Esophagus muscularis mucosa (tissue), 4 donors: ENCODE measurements at regions not wholly inside any gene's neighbourhood (a gene's known extent, or its start where the extent isn't known, plus 50 kb on each side); places are given as distances from the start of the nearest gene placed in this dataset.
A peak's percentile ranks its signal among the peaks of the same experiment; 100 is the strongest.

Experiments used
- DNase-seq: peaks from one replicate; pipeline ENCODE4 v3.0.0-alpha.2; 2017; ENCODE audit errors: extremely low spot score
- H3K27ac ChIP-seq, 4 donors: fragments of 200-600 bp; sonication (generic); replicated peaks in 1 of 4; 1 replicate in 3 of 4; 2 replicates in 1 of 4; pipeline ENCODE4 v1.5.1; 2016 to 2019; ENCODE audit warnings: mild to moderate bottlenecking in 1 of 4
- H3K27me3 ChIP-seq, 4 donors: fragments of 200-600 bp; sonication (generic); one replicate each; pipeline versions ENCODE4 v1.5.1 to v1.6.0; 2016 to 2019
- H3K36me3 ChIP-seq, 4 donors: fragments of 200-600 bp; sonication (generic); one replicate each; pipeline ENCODE4 v1.5.1; 2016 to 2019
- H3K4me1 ChIP-seq, 4 donors: fragments of 200-600 bp; sonication (generic); one replicate each; pipeline ENCODE4 v1.5.1; 2016 to 2019
- H3K4me3 ChIP-seq, 4 donors: fragments of 200-600 bp; sonication (generic); 1 replicate in 2 of 4; 2 replicates in 2 of 4; pipeline ENCODE4 v1.5.1; 2016 to 2019; ENCODE audit warnings: mild to moderate bottlenecking in 4 of 4, moderate library complexity in 1 of 4
- H3K9me3 ChIP-seq, 4 donors: fragments of 200-600 bp; sonication (generic); 1 replicate in 3 of 4; 2 replicates in 1 of 4; pipeline ENCODE4 v1.5.1; 2016 to 2019
- CTCF ChIP-seq, 3 experiments: fragments of 200-600 bp in 2 of 3; fragments of 450-650 bp in 1 of 3; sonication (generic) in 2 of 3; IDR thresholded peaks; one replicate each; pipeline ENCODE4 v1.5.1; 2017 to 2019; ENCODE audit warnings: antibody characterized with exemption in 3 of 3, mild to moderate bottlenecking in 2 of 3, moderate library complexity in 1 of 3
- EP300 ChIP-seq: sonication (generic); formaldehyde crosslinking; IDR thresholded peaks from one replicate; pipeline ENCODE4 v1.6.1; 2017; ENCODE audit warnings: antibody characterized with exemption
- POLR2A ChIP-seq: fragments of 450-650 bp; IDR thresholded peaks from one replicate; pipeline ENCODE4 v1.6.1; 2017; ENCODE audit warnings: antibody characterized with exemption, moderate library complexity, mild to moderate bottlenecking, low read depth
- POLR2AphosphoS5 ChIP-seq, 2 donors: sonication (generic); formaldehyde crosslinking; IDR thresholded peaks; one replicate each; pipeline ENCODE4 v1.6.1; 2017; ENCODE audit warnings: antibody characterized with exemption in 2 of 2
- WGBS: methylation state at CpG from one replicate; pipeline ENCODE4 v1.1.5; 2018; 5-methylcytosine and 5-hydroxymethylcytosine counted together
- intact Hi-C: fragments of 100-400 bp; cut with DNase I; formaldehyde crosslinking; loops from one replicate; pipeline ENCODE4 v1.15.1; 2023

- Histone ChIP-seq H3K27me3 (peaks cover 0 to 22% (median 0%) of the 10 kb centered on the region in 4 donors), H3K9me3 (peaks cover 0 to 4% (median 0%) of the 10 kb centered on the region in 4 donors), H3K4me3 (no peak overlapping the region), H3K27ac (no peak overlapping the region), H3K36me3 (no peaks in the 10 kb centered on the region), H3K4me1 (no peaks in the 10 kb centered on the region)
- intact Hi-C loops: no loop called here
- TF ChIP-seq CTCF (IDR thresholded peaks at IDR 0.05) (no peak), POLR2AphosphoS5 (IDR thresholded peaks at IDR 0.05) (no peak), EP300 (no peak), POLR2A (no peak)
- 82% methylated on average over 10 of the region's 10 CpGs for WGBS
- DNase-seq: peak; percentile 74
Observed at GRCh38 chr19:30811397-30812098, 439.4 kb downstream of the ZNF536 start.

- peaks cover 0 to 29% (median 0%) of the 10 kb centered on the region in 4 donors for H3K27me3 ChIP-seq
- no peaks in the 10 kb centered on the region for H3K4me1 ChIP-seq
- H3K27ac ChIP-seq: no peak overlapping the region
- H3K9me3 ChIP-seq: peaks cover 0 to 4% (median 0%) of the 10 kb centered on the region in 4 donors
- peak; percentile 42 for DNase-seq
- no peak for TF ChIP-seq EP300
- no peak for TF ChIP-seq POLR2AphosphoS5 (IDR thresholded peaks at IDR 0.05)
- no peak for TF ChIP-seq CTCF (IDR thresholded peaks at IDR 0.05)
- TF ChIP-seq POLR2A: no peak
- H3K36me3 ChIP-seq: no peaks in the 10 kb centered on the region
- 77% methylated on average over 4 of the region's 4 CpGs for WGBS
- no peak overlapping the region for H3K4me3 ChIP-seq
- intact Hi-C loops: no loop called here
Observed at GRCh38 chr19:30810726-30811125, 438.5 kb downstream of the ZNF536 start.

GRCh38 chr19:30807278-30807677 lies 435.1 kb downstream of the ZNF536 start:
- H3K4me1 ChIP-seq: peaks cover 0 to 9% (median 3%) of the 10 kb centered on the region in 4 donors
- TF ChIP-seq POLR2AphosphoS5 (IDR thresholded peaks at IDR 0.05): no peak
- TF ChIP-seq CTCF (IDR thresholded peaks at IDR 0.05): no peak
- no peak for TF ChIP-seq POLR2A
- no peak for TF ChIP-seq EP300
- WGBS: 42% methylated on average over 3 of the region's 3 CpGs
- no peak overlapping the region for H3K4me3 ChIP-seq
- intact Hi-C loops: no loop called here
- H3K27ac ChIP-seq: no peak overlapping the region
- no peaks in the 10 kb centered on the region for H3K36me3 ChIP-seq
- H3K9me3 ChIP-seq: peaks cover 0 to 4% (median 0%) of the 10 kb centered on the region in 4 donors
- peak; percentile 57 for DNase-seq
- H3K27me3 ChIP-seq: peaks cover 0 to 31% (median 0%) of the 10 kb centered on the region in 4 donors

- TF ChIP-seq EP300: no peak
- no peak for TF ChIP-seq POLR2A
- no peak for TF ChIP-seq CTCF (IDR thresholded peaks at IDR 0.05)
- TF ChIP-seq POLR2AphosphoS5 (IDR thresholded peaks at IDR 0.05): no peak
- Histone ChIP-seq H3K27me3 (peaks cover 0 to 23% (median 0%) of the 10 kb centered on the region in 4 donors), H3K36me3 (no peaks in the 10 kb centered on the region), H3K27ac (no peak overlapping the region), H3K4me1 (peaks cover 0 to 9% (median 3%) of the 10 kb centered on the region in 4 donors), H3K9me3 (peaks cover 0 to 4% (median 0%) of the 10 kb centered on the region in 4 donors), H3K4me3 (no peak overlapping the region)
- intact Hi-C loops: no loop called here
- WGBS: 87% methylated on average over 3 of the region's 3 CpGs
- DNase-seq: no peak
Observed at GRCh38 chr19:30806311-30806710, 434.1 kb downstream of the ZNF536 start.
